K562 (cell line): ENCODE measurements at regions not wholly inside any gene's neighbourhood (a gene's known extent, or its start where the extent isn't known, plus 50 kb on each side); places are given as distances from the start of the nearest gene placed in this dataset.

Source experiments
- POLR2AphosphoS2 ChIP-seq: IDR thresholded peaks from 2 replicates; pipeline ENCODE4 v1.6.1; 2012; ENCODE audit warnings: low read length, improper control_type of control experiment
- ZNF586 ChIP-seq: fragments of 450-650 bp; formaldehyde crosslinking; conservative IDR thresholded peaks from 2 replicates; pipeline ENCODE4 v1.4.0; 2020; ENCODE audit warnings: mild to moderate bottlenecking, moderate library complexity

DNA sequence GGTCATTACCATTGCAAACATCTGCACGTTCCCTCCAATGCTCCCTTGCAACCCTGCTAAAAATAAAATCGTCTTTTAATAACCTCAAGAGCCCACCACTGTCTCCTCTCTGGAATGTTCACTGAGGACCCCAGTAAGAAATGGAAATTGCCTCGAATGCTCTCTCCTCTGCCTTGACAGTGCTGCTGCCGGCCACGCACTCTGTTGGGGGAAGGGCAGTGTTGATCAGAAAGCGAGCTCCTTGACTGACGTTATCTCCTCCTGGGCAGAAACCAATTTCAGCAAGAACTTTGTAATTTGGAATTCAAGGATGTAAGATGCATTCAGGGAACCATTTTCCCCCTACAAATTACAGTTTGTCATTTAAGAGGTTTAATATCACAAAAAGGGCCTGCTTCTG is 718.5 kb downstream of the UQCRFS1 start:
- TF ChIP-seq POLR2AphosphoS2 = no peak
- TF ChIP-seq ZNF586 = no peak
